DMS53 treated with DMSO at 0.1 percent for 48 hours (cell line): ENCODE measurements at regions not wholly inside any gene's neighbourhood (a gene's known extent, or its start where the extent isn't known, plus 50 kb on each side); places are given as distances from the start of the nearest gene placed in this dataset.
"Not testable (repeated sequence)": the region's sequence is repeated elsewhere in the genome, so short reads cannot be mapped to it uniquely, and the experiment has no call there.

Experiments
- DNase-seq: peaks from one replicate; lab custom pipeline; 2025; ENCODE audit not compliant: unreplicated experiment; lab: John Stamatoyannopoulos, UW

- no peak for DNase-seq
These were observed 62.2 kb upstream of the RNF38 start for GRCh38 chr9:36462245-36462644.

DNA sequence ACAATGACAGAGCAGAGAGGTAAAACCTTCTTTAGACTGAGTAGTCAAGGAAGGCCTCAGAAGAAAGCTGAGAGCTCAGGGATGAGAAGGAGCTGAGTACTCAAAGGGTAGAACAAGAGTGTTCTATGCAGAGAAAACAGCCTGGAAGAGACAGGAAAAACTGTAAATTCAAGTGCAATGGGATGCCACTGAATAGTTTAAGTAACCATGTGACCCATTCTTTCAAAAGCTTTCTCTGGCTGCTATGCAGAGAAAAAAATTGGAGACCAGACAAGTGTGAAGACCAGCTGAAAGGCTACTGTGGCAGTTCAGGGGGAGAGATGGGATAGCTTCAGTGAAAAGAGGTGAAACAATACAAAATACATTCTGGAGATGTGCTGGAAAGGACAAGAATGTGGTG, 61.3 kb upstream of the RNF38 start:
- DNase-seq, result no peak

GRCh38 chr9:36458430-36458915, 58.4 kb upstream of the RNF38 start:
- DNase-seq, result not testable (repeated sequence)

DNA sequence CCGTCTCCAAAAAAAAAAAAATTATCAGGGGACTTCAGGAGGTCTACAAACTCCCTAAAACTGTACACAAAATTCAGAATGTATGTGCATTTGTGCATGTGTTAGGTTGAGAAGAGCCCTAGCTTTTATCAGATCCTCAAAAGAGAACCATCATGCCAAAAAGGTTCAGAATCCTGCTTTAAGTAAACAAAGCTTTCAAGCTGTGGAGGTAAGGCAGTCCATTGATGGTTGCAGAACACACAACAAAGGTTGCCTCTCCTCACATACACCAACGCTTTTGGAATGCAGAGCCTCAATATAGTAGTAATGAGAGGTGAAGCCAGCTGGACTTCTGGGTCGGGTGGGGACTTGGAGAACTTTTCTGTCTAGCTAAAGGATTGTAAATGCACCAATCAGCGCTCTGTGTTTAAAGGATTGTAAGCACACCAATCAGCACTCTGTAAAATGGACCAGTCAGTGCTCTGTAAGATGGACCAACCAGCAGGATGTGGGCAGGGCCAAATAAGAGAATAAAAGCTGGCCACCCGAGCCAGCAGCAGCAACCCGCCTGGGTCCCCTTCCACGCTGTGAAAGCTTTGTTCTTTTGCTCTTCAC, 57.9 kb upstream of the RNF38 start:
- DNase-seq, result no peak

DNA sequence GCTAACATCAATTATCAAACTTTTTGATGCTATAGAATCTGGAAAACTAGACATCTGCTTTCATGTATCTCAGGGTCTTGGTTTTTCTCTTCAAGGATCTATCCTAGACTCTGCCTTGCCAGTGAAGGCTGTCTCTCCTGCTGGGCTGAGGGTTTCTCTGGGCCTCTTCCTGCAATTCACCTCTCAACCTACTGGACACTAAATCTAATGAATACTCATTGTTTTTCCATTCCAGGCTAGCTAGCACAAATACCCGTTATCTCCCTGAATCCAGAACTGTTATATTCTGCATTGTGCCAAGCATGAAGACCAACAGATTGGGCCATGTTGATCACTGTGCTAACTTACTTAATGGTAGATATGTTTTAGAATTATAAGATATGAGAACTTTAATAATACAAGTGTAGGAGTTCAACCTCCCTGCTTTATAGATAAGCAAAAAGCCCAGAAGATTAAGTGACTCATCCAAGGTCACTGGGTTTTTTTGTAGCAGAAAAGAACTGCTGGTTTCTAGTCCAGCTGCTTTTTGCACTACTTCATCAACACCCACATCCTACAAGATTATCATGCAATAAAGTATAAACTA, 56.5 kb upstream of the RNF38 start:
- DNase-seq, result no peak

DNA sequence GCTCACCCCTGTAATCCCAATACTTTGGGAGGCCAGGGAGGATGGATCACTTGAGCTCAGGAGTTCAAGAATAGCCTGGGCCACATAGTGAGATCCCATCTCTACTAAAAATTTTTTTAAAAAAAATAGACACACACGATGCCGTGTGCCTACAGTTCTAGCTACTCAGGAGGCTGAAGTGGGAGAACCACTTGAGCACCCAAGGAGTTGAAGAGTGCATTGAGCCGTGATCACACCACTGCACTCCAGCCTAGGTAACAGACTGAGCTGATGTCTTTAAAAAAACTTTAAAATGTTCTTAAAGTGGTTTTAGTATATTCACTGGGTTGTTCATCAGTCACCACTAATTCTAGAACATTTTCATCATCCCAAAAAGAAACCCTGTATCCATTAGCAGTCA, 51.9 kb upstream of the RNF38 start:
- no peak for DNase-seq

GRCh38 chr9:36450110-36450732, 50.2 kb upstream of the RNF38 start:
- peak; percentile 29 for DNase-seq
